IMR-90 (cell line): ENCODE measurements at regions not wholly inside any gene's neighbourhood (a gene's known extent, or its start where the extent isn't known, plus 50 kb on each side); places are given as distances from the start of the nearest gene placed in this dataset.

Source experiments
- ATAC-seq: fragments of 200-7000 bp; cut with Tn5 transposase; 2 replicates; pipeline ENCODE4 v1.9.1; 2020; ENCODE audit warnings: low read depth, mild to moderate bottlenecking, moderate library complexity
- BruUV-seq: library from RNA; stranded (reverse); fragments of 400-500 nt; replicated peaks from 2 replicates; lab custom pipeline; 2021; lab: Mats Ljungman, UMichigan
- CTCF ChIA-PET: fragments of 300-600 bp; formaldehyde crosslinking; extraction: SDS; loops from one replicate; lab custom pipeline; 2021; ENCODE audit warnings: antibody characterized with exemption; lab: Yijun Ruan, JAX
- POLR2A ChIA-PET: fragments of 300-600 bp; sonication (Branson Sonifier 250); formaldehyde crosslinking; loops from one replicate; lab custom pipeline; 2022; ENCODE audit warnings: antibody characterized with exemption; ENCODE audit not compliant: unreplicated experiment; lab: Charles Lee
- DNase-seq: peaks from one replicate; pipeline ENCODE4 v3.0.0; 2013
- H2AFZ ChIP-seq: replicated peaks from 2 replicates; pipeline ENCODE3; 2013; ENCODE audit warnings: low read length, mild to moderate bottlenecking; ENCODE audit not compliant: poor library complexity
- H2AK5ac ChIP-seq: 2 replicates; pipeline ENCODE4 v1.6.1; 2013; ENCODE audit warnings: low read depth, low read length, inconsistent platforms
- H2AK9ac ChIP-seq: replicated peaks from 2 replicates; pipeline ENCODE3; 2013; ENCODE audit warnings: mild to moderate bottlenecking, low read depth, low read length, moderate library complexity; ENCODE audit not compliant: poor library complexity
- H2BK120ac ChIP-seq: 2 replicates; pipeline ENCODE4 v1.6.1; 2013; ENCODE audit warnings: low read depth, low read length, inconsistent platforms
- H2BK15ac ChIP-seq: 3 replicates; pipeline ENCODE4 v1.6.1; 2013; ENCODE audit warnings: low read depth, low read length, inconsistent platforms
- H2BK20ac ChIP-seq: 2 replicates; pipeline ENCODE4 v1.6.1; 2013; ENCODE audit warnings: low read depth, mild to moderate bottlenecking, inconsistent platforms, low read length, moderate library complexity
- H2BK5ac ChIP-seq: 2 replicates; pipeline ENCODE4 v1.6.1; 2013; ENCODE audit warnings: mild to moderate bottlenecking, low read depth, low read length, inconsistent platforms; ENCODE audit not compliant: poor library complexity, severe bottlenecking
- H3K14ac ChIP-seq: replicated peaks from 2 replicates; pipeline ENCODE4 v1.6.1; 2013; ENCODE audit warnings: low read depth, low read length, inconsistent platforms
- H3K18ac ChIP-seq: 2 replicates; pipeline ENCODE4 v1.6.1; 2013; ENCODE audit warnings: low read depth, low read length, control low read depth
- H3K23ac ChIP-seq: 2 replicates; pipeline ENCODE4 v1.6.1; 2013; ENCODE audit warnings: low read depth, low read length, inconsistent platforms
- H3K27ac ChIP-seq: 2 replicates; pipeline ENCODE4 v1.5.1; 2013; ENCODE audit warnings: mild to moderate bottlenecking, control low read depth, low read length; ENCODE audit not compliant: insufficient read depth
- H3K27me3 ChIP-seq: 2 replicates; pipeline ENCODE4 v1.6.1; 2013; ENCODE audit warnings: low read length; ENCODE audit not compliant: control insufficient read depth, insufficient read depth
- H3K36me3 ChIP-seq: 2 replicates; pipeline ENCODE4 v1.6.1; 2013; ENCODE audit warnings: low read length, mixed read lengths; ENCODE audit not compliant: control insufficient read depth, insufficient read depth
- H3K4ac ChIP-seq: 2 replicates; pipeline ENCODE4 v1.6.1; 2013; ENCODE audit warnings: low read depth, low read length, inconsistent platforms
- H3K4me1 ChIP-seq: 2 replicates; pipeline ENCODE4 v1.6.1; 2013; ENCODE audit warnings: low read length, mixed read lengths; ENCODE audit not compliant: control insufficient read depth, insufficient read depth
- H3K4me2 ChIP-seq: 2 replicates; pipeline ENCODE4 v1.6.1; 2013; ENCODE audit warnings: low read depth, mild to moderate bottlenecking, control low read depth, low read length, moderate library complexity
- H3K4me3 ChIP-seq: 2 replicates; pipeline ENCODE4 v1.5.1; 2013; ENCODE audit warnings: low read depth, mild to moderate bottlenecking, control low read depth, low read length, moderate library complexity; ENCODE audit not compliant: insufficient read depth
- H3K56ac ChIP-seq: 2 replicates; pipeline ENCODE4 v1.6.1; 2013; ENCODE audit warnings: low read length, inconsistent platforms; ENCODE audit not compliant: insufficient read depth; ENCODE audit errors: extremely low read depth
- H3K79me1 ChIP-seq, 2 experiments: 2 replicates each; pipeline ENCODE4 v1.6.1; 2013; ENCODE audit warnings: low read length in 2 of 2, inconsistent platforms in 1 of 2, low read depth in 1 of 2
- H3K9ac ChIP-seq: 2 replicates; pipeline ENCODE4 v1.6.1; 2013; ENCODE audit warnings: low read depth, low read length, control low read depth
- H3K9me1 ChIP-seq: 2 replicates; pipeline ENCODE4 v1.6.1; 2013; ENCODE audit warnings: low read length, inconsistent platforms; ENCODE audit not compliant: insufficient read depth
- H3K9me3 ChIP-seq: 2 replicates; pipeline ENCODE4 v1.6.1; 2013; ENCODE audit warnings: low read length; ENCODE audit not compliant: control insufficient read depth, insufficient read depth
- H4K20me1 ChIP-seq: 2 replicates; pipeline ENCODE4 v1.6.1; 2013; ENCODE audit warnings: low read length, inconsistent platforms; ENCODE audit not compliant: insufficient read depth
- H4K5ac ChIP-seq: 2 replicates; pipeline ENCODE4 v1.6.1; 2013; ENCODE audit warnings: mild to moderate bottlenecking, low read depth, low read length, control low read depth
- H4K8ac ChIP-seq, 2 experiments: 2 replicates each; pipeline ENCODE4 v1.6.1; 2013; ENCODE audit warnings: low read depth in 2 of 2, low read length in 2 of 2, control low read depth in 1 of 2, inconsistent platforms in 1 of 2
- H4K91ac ChIP-seq: 2 replicates; pipeline ENCODE4 v1.6.1; 2013; ENCODE audit warnings: low read depth, low read length, inconsistent platforms; ENCODE audit not compliant: insufficient read depth
- MAZ ChIP-seq: IDR thresholded peaks from 2 replicates; pipeline ENCODE4 v1.6.1; 2012; ENCODE audit warnings: low read depth, mild to moderate bottlenecking, low read length, improper control_type of control experiment, moderate library complexity, borderline replicate concordance
- MXI1 ChIP-seq: IDR thresholded peaks from 2 replicates; pipeline ENCODE4 v1.6.1; 2012; ENCODE audit warnings: low read depth, mild to moderate bottlenecking, low read length, moderate library complexity, borderline replicate concordance
- USF2 ChIP-seq: fragments of 150-350 bp; IDR thresholded peaks from 2 replicates; pipeline ENCODE4 v1.6.1; 2017; ENCODE audit warnings: mild to moderate bottlenecking, antibody characterized with exemption, low read length, low read depth
- WGBS, 2 experiments: methylation state at CpG; one replicate each; pipeline versions ENCODE4 v1.1.5 to v1.1.7; 2013; ENCODE audit warnings: missing lambda C conversion rate in 2 of 2; ENCODE audit not compliant: insufficient read length in 1 of 2; ENCODE audit errors: extremely low coverage in 2 of 2; 5-methylcytosine and 5-hydroxymethylcytosine counted together
- dilution Hi-C: fragments of 300-500 bp; cut with HindIII; formaldehyde crosslinking; loops from one replicate; pipeline ENCODE4 v1.14.3; 2018; ENCODE audit warnings: low sequenced_read_pairs; ENCODE audit not compliant: unreplicated experiment
- in situ Hi-C: fragments of 300-500 bp; cut with MboI; formaldehyde crosslinking; loops from 3 replicates; pipeline ENCODE4 v1.14.3; 2019; ENCODE audit warnings: low sequenced_read_pairs, inconsistent platforms, mixed read lengths
- intact Hi-C: fragments of 100-400 bp; cut with micrococcal nuclease; formaldehyde crosslinking; loops from 2 replicates; pipeline ENCODE4 v1.10.0; 2022

GRCh38 chr6:11943060-11943459 lies 69.1 kb upstream of the HIVEP1 start:
- H3K36me3 ChIP-seq, result no peaks in the 10 kb centered on the region
- no peak overlapping the region for H3K9ac ChIP-seq
- H3K4ac ChIP-seq, result no peak overlapping the region
- H2AK5ac ChIP-seq, result no peak overlapping the region
- dilution Hi-C loops, result no loop called here
- no peaks in the 10 kb centered on the region for H3K9me3 ChIP-seq
- H4K5ac ChIP-seq, result no peak overlapping the region
- H3K9me1 ChIP-seq, result peaks cover 4% of the 10 kb centered on the region; the same call in 1 of the 2 replicates
- no peak overlapping the region for H2BK15ac ChIP-seq
- H2BK20ac ChIP-seq, result no peak overlapping the region
- no TSS peak for BruUV-seq
- WGBS, 2 experiments, result no CpG with 5 or more reads among the region's 5 CpGs
- ChIA-PET CTCF (no interaction called here), POLR2A (no interaction called here)
- no peak overlapping the region for H3K4me2 ChIP-seq
- no peak overlapping the region for H2BK120ac ChIP-seq
- H3K18ac ChIP-seq, result no peak overlapping the region
- H3K14ac ChIP-seq, result no peak overlapping the region
- DNase-seq (no peak), ATAC-seq (no peak)
- H3K4me1 ChIP-seq, result peaks cover 4% of the 10 kb centered on the region
- H4K20me1 ChIP-seq, result no peaks in the 10 kb centered on the region
- intact Hi-C loops, result no loop called here
- TF ChIP-seq MXI1 (no peak), MAZ (no peak), USF2 (no peak)
- H2AK9ac ChIP-seq, result no peak overlapping the region
- no peak overlapping the region for H3K56ac ChIP-seq
- H3K27ac ChIP-seq, result no peak overlapping the region
- no peak overlapping the region for H4K91ac ChIP-seq
- H2AFZ ChIP-seq, result no peak overlapping the region
- no peak overlapping the region for H3K4me3 ChIP-seq
- H2BK5ac ChIP-seq, result no peak overlapping the region
- no peaks in the 10 kb centered on the region for H3K27me3 ChIP-seq
- H3K79me1 ChIP-seq, result no peaks in the 10 kb centered on the region
- no peak overlapping the region for H4K8ac ChIP-seq
- in situ Hi-C loops, result no loop called here
- no peak overlapping the region for H3K23ac ChIP-seq
